GM12892 (cell line): ENCODE measurements at regions not wholly inside any gene's neighbourhood (a gene's known extent, or its start where the extent isn't known, plus 50 kb on each side); places are given as distances from the start of the nearest gene placed in this dataset.

ENCODE experiments used
- POLR2A ChIP-seq: IDR thresholded peaks from 2 replicates; pipeline ENCODE4 v1.6.1; 2011; ENCODE audit warnings: low read depth, low read length, control low read depth
- POLR2AphosphoS5 ChIP-seq: IDR thresholded peaks from 2 replicates; pipeline ENCODE4 v1.6.1; 2011; ENCODE audit warnings: low read depth, low read length, control low read depth
- TAF1 ChIP-seq: IDR thresholded peaks from 2 replicates; pipeline ENCODE4 v1.6.1; 2011; ENCODE audit warnings: low read depth, mild to moderate bottlenecking, control low read depth, low read length, borderline replicate concordance

DNA sequence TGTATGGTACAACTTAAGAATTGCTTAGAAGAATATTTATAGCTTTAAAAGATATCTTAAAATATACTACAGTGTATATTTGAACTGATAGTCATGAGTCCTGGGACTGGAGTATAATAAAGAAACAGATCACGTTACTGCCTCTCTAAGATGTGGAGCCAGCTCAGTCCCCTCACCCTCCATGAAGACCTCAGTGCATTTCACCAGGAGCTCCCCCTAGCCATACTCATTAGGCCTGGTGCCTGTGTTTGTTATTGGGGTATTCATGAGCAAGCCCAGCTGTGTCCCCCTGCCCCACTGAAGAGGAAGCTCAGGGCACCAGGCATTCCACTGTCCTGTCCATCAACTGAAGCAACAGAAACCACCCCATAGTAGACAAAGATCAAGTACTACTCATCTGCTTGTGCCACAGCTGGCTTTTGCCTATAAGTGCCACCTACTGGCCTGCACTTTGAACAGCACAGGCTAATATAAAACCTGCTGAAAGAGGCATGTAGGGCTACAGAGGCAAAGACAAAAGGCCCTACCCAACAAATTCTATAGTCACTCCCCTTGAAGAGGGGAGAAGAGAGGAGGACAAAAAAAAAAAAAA is 850.2 kb upstream of the NUDT12 start:
- TF ChIP-seq POLR2A (no peak), TAF1 (no peak), POLR2AphosphoS5 (no peak)
